ENCODE measurements at regions not wholly inside any gene's neighbourhood (a gene's known extent, or its start where the extent isn't known, plus 50 kb on each side); places are given as distances from the start of the nearest gene placed in this dataset.

GRCh38 chr12:112577473-112578329 is 159.0 kb downstream of the PTPN11 start:
- H3K27me3 ChIP-seq (ENCODE audit: insufficient read depth, low read length, poor library complexity, severe bottlenecking): no peaks in the 10 kb centered on the region
- TF ChIP-seq CTCF (conservative IDR thresholded peaks at IDR 0.05; ENCODE audit: low read length) (no peak), EZH2phosphoT487 (IDR thresholded peaks at IDR 0.05; ENCODE audit: borderline replicate concordance) (no peak)
- H3F3A ChIP-seq (ENCODE audit: low read depth): no peaks in the 10 kb centered on the region
- H3K9ac ChIP-seq (ENCODE audit: low read depth, low read length, poor library complexity, severe bottlenecking): no peak overlapping the region
- no peak overlapping the region for H3K4me2 ChIP-seq (ENCODE audit: low read depth, low read length, poor library complexity, severe bottlenecking)
- no peak overlapping the region for H2AFZ ChIP-seq (ENCODE audit: low read length)
- H3K4me1 ChIP-seq (ENCODE audit: insufficient read depth, low read length, poor library complexity, severe bottlenecking): no peaks in the 10 kb centered on the region
- no peaks in the 10 kb centered on the region for H3K9me3 ChIP-seq (ENCODE audit: insufficient read depth, low read depth, low read length)
- no peaks in the 10 kb centered on the region for H3K79me2 ChIP-seq (ENCODE audit: insufficient read depth, low read length)
- H3K4me3 ChIP-seq (ENCODE audit: low read length, poor library complexity, severe bottlenecking): no peak overlapping the region
- no peaks in the 10 kb centered on the region for H3K36me3 ChIP-seq (ENCODE audit: insufficient read depth, low read length)
- H3K9me2 ChIP-seq (replicated peaks; ENCODE audit: low read depth, low read length): no peaks in the 10 kb centered on the region
- H4K20me1 ChIP-seq (ENCODE audit: insufficient read depth, low read length, poor library complexity, severe bottlenecking): no peaks in the 10 kb centered on the region

- no peaks in the 10 kb centered on the region for H3K79me2 ChIP-seq (ENCODE audit: insufficient read depth, low read length)
- no peaks in the 10 kb centered on the region for H3F3A ChIP-seq (ENCODE audit: low read depth)
- H3K27me3 ChIP-seq (ENCODE audit: insufficient read depth, low read length, poor library complexity, severe bottlenecking): no peaks in the 10 kb centered on the region
- no peak overlapping the region for H3K4me2 ChIP-seq (ENCODE audit: low read depth, low read length, poor library complexity, severe bottlenecking)
- TF ChIP-seq EZH2phosphoT487 (IDR thresholded peaks at IDR 0.05; ENCODE audit: borderline replicate concordance): no peak
- TF ChIP-seq CTCF (conservative IDR thresholded peaks at IDR 0.05; ENCODE audit: low read length): no peak
- no peaks in the 10 kb centered on the region for H3K9me2 ChIP-seq (replicated peaks; ENCODE audit: low read depth, low read length)
- H2AFZ ChIP-seq (ENCODE audit: low read length): no peak overlapping the region
- H3K4me1 ChIP-seq (ENCODE audit: insufficient read depth, low read length, poor library complexity, severe bottlenecking): no peaks in the 10 kb centered on the region
- no peaks in the 10 kb centered on the region for H3K36me3 ChIP-seq (ENCODE audit: insufficient read depth, low read length)
- H4K20me1 ChIP-seq (ENCODE audit: insufficient read depth, low read length, poor library complexity, severe bottlenecking): no peaks in the 10 kb centered on the region
- no peaks in the 10 kb centered on the region for H3K9me3 ChIP-seq (ENCODE audit: insufficient read depth, low read depth, low read length)
- H3K4me3 ChIP-seq (ENCODE audit: low read length, poor library complexity, severe bottlenecking): no peak overlapping the region
- no peak overlapping the region for H3K9ac ChIP-seq (ENCODE audit: low read depth, low read length, poor library complexity, severe bottlenecking)
Observed at GRCh38 chr12:112584266-112584722, 165.5 kb downstream of the PTPN11 start.

GRCh38 chr12:112586148-112586783 is 167.5 kb downstream of the PTPN11 start:
- H3K9me3 ChIP-seq (ENCODE audit: insufficient read depth, low read depth, low read length): no peaks in the 10 kb centered on the region
- no peak overlapping the region for H2AFZ ChIP-seq (ENCODE audit: low read length)
- H3K4me1 ChIP-seq (ENCODE audit: insufficient read depth, low read length, poor library complexity, severe bottlenecking): no peaks in the 10 kb centered on the region
- no peaks in the 10 kb centered on the region for H3F3A ChIP-seq (ENCODE audit: low read depth)
- no peak overlapping the region for H3K4me3 ChIP-seq (ENCODE audit: low read length, poor library complexity, severe bottlenecking)
- H4K20me1 ChIP-seq (ENCODE audit: insufficient read depth, low read length, poor library complexity, severe bottlenecking): no peaks in the 10 kb centered on the region
- H3K9me2 ChIP-seq (replicated peaks; ENCODE audit: low read depth, low read length): no peaks in the 10 kb centered on the region
- TF ChIP-seq CTCF (conservative IDR thresholded peaks at IDR 0.05; ENCODE audit: low read length): no peak
- TF ChIP-seq EZH2phosphoT487 (IDR thresholded peaks at IDR 0.05; ENCODE audit: borderline replicate concordance): no peak
- no peaks in the 10 kb centered on the region for H3K79me2 ChIP-seq (ENCODE audit: insufficient read depth, low read length)
- no peak overlapping the region for H3K9ac ChIP-seq (ENCODE audit: low read depth, low read length, poor library complexity, severe bottlenecking)
- no peak overlapping the region for H3K4me2 ChIP-seq (ENCODE audit: low read depth, low read length, poor library complexity, severe bottlenecking)
- no peaks in the 10 kb centered on the region for H3K36me3 ChIP-seq (ENCODE audit: insufficient read depth, low read length)
- H3K27me3 ChIP-seq (ENCODE audit: insufficient read depth, low read length, poor library complexity, severe bottlenecking): no peaks in the 10 kb centered on the region
